ENCODE measurements at regions not wholly inside any gene's neighbourhood (a gene's known extent, or its start where the extent isn't known, plus 50 kb on each side); places are given as distances from the start of the nearest gene placed in this dataset.

DNA sequence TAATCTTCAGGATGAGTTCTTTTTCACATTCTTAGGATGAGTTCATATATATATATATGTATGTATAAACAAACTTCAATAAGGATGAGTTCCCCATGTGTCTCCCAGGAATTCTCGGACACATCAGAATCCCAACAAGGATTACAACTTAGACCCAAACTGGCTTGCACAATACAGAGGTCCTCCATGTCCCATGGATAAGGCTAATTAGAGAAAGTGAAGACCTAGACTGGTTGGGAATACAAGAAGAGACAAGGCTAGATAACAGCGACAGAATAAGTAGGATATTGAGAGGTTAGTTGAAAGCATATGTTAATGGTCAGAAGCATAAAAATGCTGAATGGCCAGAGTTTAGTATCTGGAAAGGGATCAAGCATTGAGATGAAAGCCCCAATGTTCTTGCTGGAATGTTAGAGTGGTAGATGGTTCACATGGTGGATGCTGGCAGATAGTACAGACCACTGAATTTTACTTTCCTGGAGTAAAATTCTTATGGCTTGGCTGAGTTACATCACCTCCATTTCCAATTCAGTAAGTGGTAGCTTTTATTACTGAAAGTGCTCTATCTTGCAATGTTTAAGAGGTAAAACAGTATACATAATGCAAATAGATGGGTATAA, 154.9 kb upstream of the EPHA4 start:
- TF ChIP-seq, protein P1, sequence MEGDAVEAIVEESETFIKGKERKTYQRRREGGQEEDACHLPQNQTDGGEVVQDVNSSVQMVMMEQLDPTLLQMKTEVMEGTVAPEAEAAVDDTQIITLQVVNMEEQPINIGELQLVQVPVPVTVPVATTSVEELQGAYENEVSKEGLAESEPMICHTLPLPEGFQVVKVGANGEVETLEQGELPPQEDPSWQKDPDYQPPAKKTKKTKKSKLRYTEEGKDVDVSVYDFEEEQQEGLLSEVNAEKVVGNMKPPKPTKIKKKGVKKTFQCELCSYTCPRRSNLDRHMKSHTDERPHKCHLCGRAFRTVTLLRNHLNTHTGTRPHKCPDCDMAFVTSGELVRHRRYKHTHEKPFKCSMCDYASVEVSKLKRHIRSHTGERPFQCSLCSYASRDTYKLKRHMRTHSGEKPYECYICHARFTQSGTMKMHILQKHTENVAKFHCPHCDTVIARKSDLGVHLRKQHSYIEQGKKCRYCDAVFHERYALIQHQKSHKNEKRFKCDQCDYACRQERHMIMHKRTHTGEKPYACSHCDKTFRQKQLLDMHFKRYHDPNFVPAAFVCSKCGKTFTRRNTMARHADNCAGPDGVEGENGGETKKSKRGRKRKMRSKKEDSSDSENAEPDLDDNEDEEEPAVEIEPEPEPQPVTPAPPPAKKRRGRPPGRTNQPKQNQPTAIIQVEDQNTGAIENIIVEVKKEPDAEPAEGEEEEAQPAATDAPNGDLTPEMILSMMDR (conservative IDR thresholded peaks at IDR 0.05; ENCODE audit: low read depth, low read length): no peak
- no peak for TF ChIP-seq EZH2 (IDR thresholded peaks at IDR 0.05; ENCODE audit: borderline replicate concordance, low read depth, low read length, poor library complexity, severe bottlenecking)
